GM12878 (cell line): ENCODE measurements at regions not wholly inside any gene's neighbourhood (a gene's known extent, or its start where the extent isn't known, plus 50 kb on each side); places are given as distances from the start of the nearest gene placed in this dataset.

Source experiments
- ATAC-seq: fragments of 200-7000 bp; cut with Tn5 transposase; 3 replicates; pipeline ENCODE4 v1.9.1; 2020; ENCODE audit warnings: mild to moderate bottlenecking, moderate library complexity
- BruUV-seq: library from RNA; stranded (reverse); fragments of 400-500 nt; replicated peaks from 2 replicates; lab custom pipeline; 2021; lab: Mats Ljungman, UMichigan
- CTCF ChIA-PET: fragments of 300-600 bp; sonication (Branson Sonifier 250); formaldehyde crosslinking; extraction: SDS; loops from one replicate; lab custom pipeline; 2021; ENCODE audit warnings: inconsistent platforms; lab: Yijun Ruan, JAX
- POLR2A ChIA-PET: fragments of 350-600 bp; formaldehyde crosslinking; extraction: SDS; loops from one replicate; lab custom pipeline; 2021; ENCODE audit warnings: inconsistent platforms; lab: Charles Lee
- RAD21 ChIA-PET: fragments of 300-600 bp; sonication (Branson Sonifier 250); formaldehyde crosslinking; loops from one replicate; lab custom pipeline; 2023; ENCODE audit warnings: antibody characterized with exemption; ENCODE audit not compliant: unreplicated experiment; lab: Charles Lee
- SMC1A ChIA-PET: fragments of 300-600 bp; sonication (Branson Sonifier 250); formaldehyde crosslinking; loops from one replicate; lab custom pipeline; 2023; ENCODE audit not compliant: unreplicated experiment, uncharacterized antibody; lab: Charles Lee
- DNase-seq: peaks from one replicate; pipeline ENCODE4 v3.0.0-alpha.2; 2011; ENCODE audit warnings: low read depth, low spot score
- FAIRE-seq: peaks from 3 replicates; lab custom pipeline; 2011; peaks lifted over from hg19 to GRCh38; lab: Jason Lieb, UNC
- H2AFZ ChIP-seq: 2 replicates; pipeline ENCODE4 v1.6.0; 2011; ENCODE audit warnings: low read depth, low read length, control low read depth; ENCODE audit not compliant: control insufficient read depth
- H3K27ac ChIP-seq: 2 replicates; pipeline ENCODE4 v1.5.1; 2011; ENCODE audit warnings: control low read depth; ENCODE audit not compliant: control insufficient read depth, insufficient read depth
- H3K27me3 ChIP-seq, 2 experiments: replicated peaks in 1 of 2; 2 replicates each; pipeline versions ENCODE4 v1.6.0 to v1.6.1; 2011; ENCODE audit warnings: low read length in 1 of 2; ENCODE audit not compliant: control insufficient read depth in 2 of 2, insufficient read depth in 2 of 2
- H3K36me3 ChIP-seq, 2 experiments: 2 replicates each; pipeline ENCODE4 v1.5.1; 2011; ENCODE audit warnings: low read length in 1 of 2; ENCODE audit not compliant: control insufficient read depth in 2 of 2, insufficient read depth in 2 of 2
- H3K4me1 ChIP-seq: 2 replicates; pipeline ENCODE4 v1.6.1; 2011; ENCODE audit warnings: mild to moderate bottlenecking, low read length, moderate library complexity, mixed read lengths; ENCODE audit not compliant: control insufficient read depth, insufficient read depth
- H3K4me2 ChIP-seq: 2 replicates; pipeline ENCODE4 v1.6.0; 2011; ENCODE audit warnings: control low read depth; ENCODE audit not compliant: control insufficient read depth, insufficient read depth
- H3K4me3 ChIP-seq: fragments of 200-600 bp; sonication (generic); 2 replicates; pipeline ENCODE4 v1.5.1; 2016
- H3K79me2 ChIP-seq: 2 replicates; pipeline ENCODE4 v1.6.0; 2011; ENCODE audit warnings: low read length; ENCODE audit not compliant: control insufficient read depth, insufficient read depth
- H3K9ac ChIP-seq: 2 replicates; pipeline ENCODE4 v1.8.0; 2011; ENCODE audit warnings: low read length, control low read depth, mixed read lengths; ENCODE audit not compliant: control insufficient read depth, insufficient read depth
- H3K9me3 ChIP-seq: replicated peaks from 3 replicates; pipeline ENCODE4 v1.5.1; 2011; ENCODE audit warnings: mild to moderate bottlenecking, low read length; ENCODE audit not compliant: control insufficient read depth, insufficient read depth
- H4K20me1 ChIP-seq: 2 replicates; pipeline ENCODE4 v1.6.0; 2011; ENCODE audit not compliant: control insufficient read depth, insufficient read depth
- CEBPZ ChIP-seq: fragments of 150-350 bp; IDR thresholded peaks from 2 replicates; pipeline ENCODE4 v1.6.1; 2016; ENCODE audit warnings: low read depth, low read length
- EED ChIP-seq: sonication (generic); IDR thresholded peaks from 2 replicates; pipeline ENCODE4 v1.6.1; 2016; ENCODE audit warnings: antibody characterized with exemption, low read depth
- JUNB ChIP-seq: IDR thresholded peaks from 2 replicates; pipeline ENCODE4 v1.6.1; 2016; ENCODE audit warnings: antibody characterized with exemption, mild to moderate bottlenecking
- STAT3 ChIP-seq: IDR thresholded peaks from 2 replicates; pipeline ENCODE4 v1.6.1; 2011; ENCODE audit warnings: low read depth, low read length, improper control_type of control experiment
- TARDBP ChIP-seq: IDR thresholded peaks from 2 replicates; pipeline ENCODE4 v1.6.1; 2016; ENCODE audit warnings: borderline replicate concordance
- YBX1 ChIP-seq: fragments of 450-650 bp; IDR thresholded peaks from 2 replicates; pipeline ENCODE4 v1.6.1; 2016; ENCODE audit warnings: antibody characterized with exemption
- WGBS: methylation state at CpG from one replicate; pipeline ENCODE4 v1.1.6; 2016; ENCODE audit warnings: low lambda C conversion rate; ENCODE audit not compliant: insufficient replicate concordance, insufficient coverage; ENCODE audit errors: missing lambda C conversion rate; 5-methylcytosine and 5-hydroxymethylcytosine counted together
- in situ Hi-C: fragments of 300-500 bp; cut with MboI; formaldehyde crosslinking; loops from 9 replicates; pipeline ENCODE4 v1.14.3; 2018; ENCODE audit warnings: mixed read lengths
- intact Hi-C: fragments of 100-400 bp; cut with micrococcal nuclease; formaldehyde crosslinking; loops from one replicate; pipeline ENCODE4 v1.14.2; 2022; ENCODE audit not compliant: unreplicated experiment
- TF ChIP-seq, protein P1 (sequence below): fragments of 450-650 bp; IDR thresholded peaks from 2 replicates; pipeline ENCODE4 v1.6.1; 2017; ENCODE audit warnings: borderline replicate concordance

GRCh38 chr9:73714294-73714693 is 562.6 kb downstream of the ANXA1 start:
- Histone ChIP-seq H3K27me3 (no peaks in the 10 kb centered on the region), H3K4me1 (no peaks in the 10 kb centered on the region), H3K36me3 (no peaks in the 10 kb centered on the region), H3K4me2 (no peak overlapping the region), H2AFZ (no peak overlapping the region), H3K9me3 (no peaks in the 10 kb centered on the region), H4K20me1 (no peaks in the 10 kb centered on the region), H3K4me3 (no peak overlapping the region), H3K27ac (no peak overlapping the region), H3K79me2 (no peaks in the 10 kb centered on the region), H3K9ac (no peak overlapping the region)
- DNase-seq (no peak), ATAC-seq (no peak), FAIRE-seq (no peak)
- ChIA-PET POLR2A (no interaction called here), SMC1A (no interaction called here), CTCF (no interaction called here), RAD21 (interaction anchor here (0.8 kb wide), 1 partner anchor 97 kb away, joined by 3 read pairs; no protein-coding TSS in a partner anchor)
- in situ Hi-C loops (no loop called here), intact Hi-C loops (no loop called here)
- BruUV-seq: no TSS peak
- 0% methylated on average over 1 of the region's 1 CpG for WGBS
- no peak for TF ChIP-seq JUNB
- TF ChIP-seq YBX1: no peak
- TF ChIP-seq CEBPZ: no peak
- no peak for TF ChIP-seq STAT3
- TF ChIP-seq TARDBP: no peak
- TF ChIP-seq, protein P1, sequence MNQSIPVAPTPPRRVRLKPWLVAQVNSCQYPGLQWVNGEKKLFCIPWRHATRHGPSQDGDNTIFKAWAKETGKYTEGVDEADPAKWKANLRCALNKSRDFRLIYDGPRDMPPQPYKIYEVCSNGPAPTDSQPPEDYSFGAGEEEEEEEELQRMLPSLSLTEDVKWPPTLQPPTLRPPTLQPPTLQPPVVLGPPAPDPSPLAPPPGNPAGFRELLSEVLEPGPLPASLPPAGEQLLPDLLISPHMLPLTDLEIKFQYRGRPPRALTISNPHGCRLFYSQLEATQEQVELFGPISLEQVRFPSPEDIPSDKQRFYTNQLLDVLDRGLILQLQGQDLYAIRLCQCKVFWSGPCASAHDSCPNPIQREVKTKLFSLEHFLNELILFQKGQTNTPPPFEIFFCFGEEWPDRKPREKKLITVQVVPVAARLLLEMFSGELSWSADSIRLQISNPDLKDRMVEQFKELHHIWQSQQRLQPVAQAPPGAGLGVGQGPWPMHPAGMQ: no peak
- TF ChIP-seq EED: no peak
